ENCODE measurements at regions not wholly inside any gene's neighbourhood (a gene's known extent, or its start where the extent isn't known, plus 50 kb on each side); places are given as distances from the start of the nearest gene placed in this dataset.

DNA sequence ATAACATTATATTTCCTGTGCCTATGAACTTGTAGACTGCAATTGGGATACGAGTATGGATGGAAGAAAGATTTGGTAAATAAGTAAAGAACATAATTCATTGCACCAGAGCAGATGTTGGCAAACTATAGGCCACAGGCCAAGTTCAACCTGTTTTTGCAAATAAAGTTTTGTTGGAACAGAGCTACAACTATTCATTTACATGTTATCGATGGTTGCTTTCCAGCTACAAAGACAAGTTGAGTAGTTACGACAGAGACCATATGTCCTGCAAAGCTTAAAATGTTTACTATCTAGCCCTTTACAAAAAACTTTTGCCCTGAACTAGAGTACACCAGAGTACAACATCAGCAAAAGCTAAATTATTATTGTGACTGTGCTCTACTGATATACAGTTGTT lies 169.1 kb upstream of the DMAC1 start:
- TF ChIP-seq MXI1 (conservative IDR thresholded peaks at IDR 0.05; ENCODE audit: poor library complexity, severe bottlenecking) (no peak), CTCF (IDR thresholded peaks at IDR 0.05; ENCODE audit: poor library complexity, severe bottlenecking) (no peak), POLR2AphosphoS5 (IDR thresholded peaks at IDR 0.05) (no peak), EZH2 (IDR thresholded peaks at IDR 0.05; ENCODE audit: borderline replicate concordance, insufficient read depth, low read length, poor library complexity, severe bottlenecking) (no peak), EP300 (conservative IDR thresholded peaks at IDR 0.05; ENCODE audit: poor library complexity, severe bottlenecking) (no peak)
- TF ChIP-seq, protein P1, sequence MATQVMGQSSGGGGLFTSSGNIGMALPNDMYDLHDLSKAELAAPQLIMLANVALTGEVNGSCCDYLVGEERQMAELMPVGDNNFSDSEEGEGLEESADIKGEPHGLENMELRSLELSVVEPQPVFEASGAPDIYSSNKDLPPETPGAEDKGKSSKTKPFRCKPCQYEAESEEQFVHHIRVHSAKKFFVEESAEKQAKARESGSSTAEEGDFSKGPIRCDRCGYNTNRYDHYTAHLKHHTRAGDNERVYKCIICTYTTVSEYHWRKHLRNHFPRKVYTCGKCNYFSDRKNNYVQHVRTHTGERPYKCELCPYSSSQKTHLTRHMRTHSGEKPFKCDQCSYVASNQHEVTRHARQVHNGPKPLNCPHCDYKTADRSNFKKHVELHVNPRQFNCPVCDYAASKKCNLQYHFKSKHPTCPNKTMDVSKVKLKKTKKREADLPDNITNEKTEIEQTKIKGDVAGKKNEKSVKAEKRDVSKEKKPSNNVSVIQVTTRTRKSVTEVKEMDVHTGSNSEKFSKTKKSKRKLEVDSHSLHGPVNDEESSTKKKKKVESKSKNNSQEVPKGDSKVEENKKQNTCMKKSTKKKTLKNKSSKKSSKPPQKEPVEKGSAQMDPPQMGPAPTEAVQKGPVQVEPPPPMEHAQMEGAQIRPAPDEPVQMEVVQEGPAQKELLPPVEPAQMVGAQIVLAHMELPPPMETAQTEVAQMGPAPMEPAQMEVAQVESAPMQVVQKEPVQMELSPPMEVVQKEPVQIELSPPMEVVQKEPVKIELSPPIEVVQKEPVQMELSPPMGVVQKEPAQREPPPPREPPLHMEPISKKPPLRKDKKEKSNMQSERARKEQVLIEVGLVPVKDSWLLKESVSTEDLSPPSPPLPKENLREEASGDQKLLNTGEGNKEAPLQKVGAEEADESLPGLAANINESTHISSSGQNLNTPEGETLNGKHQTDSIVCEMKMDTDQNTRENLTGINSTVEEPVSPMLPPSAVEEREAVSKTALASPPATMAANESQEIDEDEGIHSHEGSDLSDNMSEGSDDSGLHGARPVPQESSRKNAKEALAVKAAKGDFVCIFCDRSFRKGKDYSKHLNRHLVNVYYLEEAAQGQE (IDR thresholded peaks at IDR 0.05; ENCODE audit: borderline replicate concordance), result no peak
